DMS53 treated with DMSO at 0.1 percent for 48 hours (cell line): ENCODE measurements at regions not wholly inside any gene's neighbourhood (a gene's known extent, or its start where the extent isn't known, plus 50 kb on each side); places are given as distances from the start of the nearest gene placed in this dataset.

Experiments used
- DNase-seq: peaks from one replicate; lab custom pipeline; 2025; ENCODE audit not compliant: unreplicated experiment; lab: John Stamatoyannopoulos, UW

DNA sequence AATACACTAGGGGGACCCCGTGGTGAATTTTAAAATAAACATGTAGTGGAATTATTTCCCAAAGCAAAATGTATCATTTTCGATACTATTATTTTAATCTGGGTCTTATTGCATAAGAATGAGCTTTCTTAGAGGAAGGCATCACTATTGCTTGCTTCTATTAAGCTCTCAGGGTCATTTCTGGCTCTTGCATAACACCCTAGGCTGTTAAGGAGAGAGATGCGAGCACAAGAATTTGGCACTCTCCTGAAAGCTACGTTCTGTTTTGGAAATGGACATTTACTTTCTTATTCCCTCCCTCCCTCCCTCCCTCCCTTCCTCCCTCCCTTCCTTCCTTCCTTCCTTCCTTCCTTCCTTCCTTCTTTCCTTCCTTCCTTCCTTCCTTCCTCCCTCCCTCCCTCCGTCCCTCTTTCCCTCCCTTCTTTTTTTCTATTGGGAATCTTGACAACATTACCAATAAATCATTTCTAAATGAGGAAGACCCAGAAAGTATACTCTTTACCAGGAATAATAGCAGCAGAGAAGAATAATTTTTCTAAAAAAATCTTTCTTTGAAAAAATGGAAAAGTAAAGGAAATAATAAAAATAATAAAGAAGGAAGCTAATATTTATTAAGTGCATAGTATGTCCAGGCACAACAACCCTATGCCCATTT, 83.6 kb upstream of the BDNF start:
- DNase-seq, result no peak

DNA sequence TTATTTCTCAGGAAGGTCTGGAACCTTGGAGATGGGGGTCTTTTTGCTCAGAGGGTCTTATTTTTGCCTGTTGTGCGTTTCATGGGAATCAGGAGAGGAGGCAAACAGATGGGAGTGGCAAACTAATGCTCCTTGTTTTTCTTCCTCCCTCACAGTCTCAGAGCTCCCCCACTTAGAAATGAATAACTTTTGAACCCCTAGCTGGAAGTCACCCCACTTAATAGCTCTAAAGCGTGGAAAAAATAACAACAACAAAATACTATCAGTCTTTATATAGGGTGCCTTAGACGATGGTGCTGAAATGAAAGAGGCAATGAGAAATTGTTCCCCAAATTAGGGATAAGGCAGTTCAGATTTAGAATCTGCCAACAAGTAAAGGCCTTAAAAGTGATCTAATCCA, 76.8 kb upstream of the BDNF start:
- no peak for DNase-seq

DNA sequence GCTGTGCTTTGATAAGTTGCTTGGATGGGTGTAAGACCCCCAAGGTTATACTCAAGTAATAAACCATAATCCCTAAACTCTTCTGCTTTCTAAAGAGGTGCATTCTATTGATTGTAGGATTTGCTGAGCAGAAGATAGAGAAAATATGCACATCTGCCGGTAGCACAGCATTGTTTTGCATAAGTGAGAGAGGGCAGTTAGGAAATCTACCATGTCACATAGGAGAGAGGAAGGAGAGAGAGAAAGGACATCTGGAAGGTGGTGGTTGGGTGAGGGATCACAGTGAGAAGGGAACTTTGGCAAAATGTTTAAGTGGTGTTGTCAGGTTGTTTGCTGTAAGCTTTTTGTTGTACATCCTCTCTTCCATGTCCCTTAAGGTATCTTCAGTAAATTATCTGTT, 73.6 kb upstream of the BDNF start:
- no peak for DNase-seq

DNA sequence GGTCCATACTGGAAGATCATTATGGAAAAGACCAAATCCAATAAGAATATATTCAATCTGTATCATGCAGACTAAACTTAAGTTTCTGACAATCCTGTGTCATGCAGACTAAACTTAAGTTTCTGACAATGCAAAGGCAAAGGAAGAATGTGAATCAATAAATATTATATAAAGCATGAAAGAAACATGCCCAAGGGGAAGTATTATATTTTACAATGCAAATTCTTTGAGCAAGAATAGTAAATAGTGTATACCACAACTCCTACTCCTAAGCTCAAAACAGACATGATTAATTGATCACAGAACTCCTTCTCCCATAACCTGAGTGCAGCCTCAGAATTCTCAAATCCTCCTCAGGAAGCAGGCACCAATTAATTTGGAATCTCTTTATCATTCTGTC, 71.3 kb upstream of the BDNF start:
- DNase-seq, result no peak

DNA sequence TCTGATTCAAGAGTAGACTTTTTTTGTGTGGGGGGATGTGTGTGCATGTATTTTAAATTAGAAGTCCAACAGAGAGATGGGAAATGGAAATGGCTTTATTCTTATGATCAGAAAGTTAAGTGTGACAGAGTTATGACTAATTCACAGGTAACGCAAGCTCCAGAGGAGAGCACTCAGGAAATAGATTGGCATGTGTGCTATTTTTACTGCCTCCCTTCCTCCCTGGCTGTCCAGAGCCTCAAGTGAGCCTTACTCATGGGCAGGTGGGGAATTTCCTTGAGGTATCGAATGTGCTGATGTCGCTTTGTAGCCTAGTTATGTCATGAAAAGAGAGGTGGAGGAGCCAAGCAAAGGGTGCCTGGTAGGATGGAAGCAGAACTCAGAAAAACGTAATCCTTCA, 70.3 kb upstream of the BDNF start:
- DNase-seq, result peak; percentile 32

DNA sequence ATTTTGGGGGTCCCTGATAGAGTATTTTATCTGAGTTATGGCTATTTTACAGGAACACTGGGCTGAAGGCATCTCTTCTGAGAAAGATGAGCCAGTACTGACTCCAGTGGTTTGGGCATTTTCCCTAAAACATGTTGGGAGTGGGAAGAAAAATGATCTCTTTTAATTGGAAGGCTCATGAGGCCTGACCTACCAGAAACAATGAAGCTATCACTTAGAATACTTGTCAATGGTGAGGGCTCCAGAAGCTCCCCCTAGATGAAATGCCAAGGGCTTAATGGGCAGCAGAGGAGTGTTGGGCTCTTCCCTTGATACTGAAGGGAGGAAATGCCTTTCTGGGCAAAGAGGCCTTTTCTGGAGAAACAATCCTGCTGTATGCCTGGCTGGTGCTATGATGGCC, 63.5 kb upstream of the BDNF start:
- DNase-seq, result no peak

DNA sequence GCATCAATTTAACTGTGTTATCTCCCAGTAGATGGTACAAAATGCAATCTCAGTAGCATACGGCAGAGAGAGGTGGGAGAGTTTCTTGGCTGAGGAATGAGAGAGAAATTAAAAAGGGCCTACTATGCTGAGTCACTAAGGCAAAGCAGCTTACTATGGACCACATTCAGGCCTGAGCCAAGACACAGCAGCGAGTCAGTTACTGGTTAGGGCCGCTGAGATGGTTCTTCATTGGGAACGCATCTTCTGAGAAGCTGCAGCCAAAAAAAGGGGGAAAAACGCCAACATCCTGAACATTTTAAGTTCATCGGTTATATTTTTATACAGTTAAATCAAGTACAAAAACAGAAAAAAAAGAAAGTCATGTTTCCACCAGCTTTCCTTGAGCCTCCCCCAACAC, 61.1 kb upstream of the BDNF start:
- DNase-seq, result no peak

DNA sequence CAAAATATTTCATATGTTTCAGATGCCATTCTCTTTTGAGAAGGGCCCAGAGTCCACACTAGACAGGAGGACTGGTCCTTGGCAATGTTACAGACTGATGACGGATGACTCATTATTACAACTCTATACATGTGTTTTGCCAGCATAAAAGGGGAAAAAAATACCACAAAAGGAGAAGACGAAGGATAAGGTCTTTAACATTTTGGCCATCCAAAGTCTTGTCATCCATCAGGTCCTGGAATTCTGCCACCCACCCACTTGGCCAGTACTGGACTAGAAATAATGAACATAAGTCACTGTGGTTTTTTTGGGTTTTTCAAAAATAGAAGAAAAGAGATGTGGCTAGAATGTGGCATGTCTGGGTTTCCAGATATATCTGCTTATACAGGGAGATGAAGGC, 57.7 kb upstream of the BDNF start:
- no peak for DNase-seq

DNA sequence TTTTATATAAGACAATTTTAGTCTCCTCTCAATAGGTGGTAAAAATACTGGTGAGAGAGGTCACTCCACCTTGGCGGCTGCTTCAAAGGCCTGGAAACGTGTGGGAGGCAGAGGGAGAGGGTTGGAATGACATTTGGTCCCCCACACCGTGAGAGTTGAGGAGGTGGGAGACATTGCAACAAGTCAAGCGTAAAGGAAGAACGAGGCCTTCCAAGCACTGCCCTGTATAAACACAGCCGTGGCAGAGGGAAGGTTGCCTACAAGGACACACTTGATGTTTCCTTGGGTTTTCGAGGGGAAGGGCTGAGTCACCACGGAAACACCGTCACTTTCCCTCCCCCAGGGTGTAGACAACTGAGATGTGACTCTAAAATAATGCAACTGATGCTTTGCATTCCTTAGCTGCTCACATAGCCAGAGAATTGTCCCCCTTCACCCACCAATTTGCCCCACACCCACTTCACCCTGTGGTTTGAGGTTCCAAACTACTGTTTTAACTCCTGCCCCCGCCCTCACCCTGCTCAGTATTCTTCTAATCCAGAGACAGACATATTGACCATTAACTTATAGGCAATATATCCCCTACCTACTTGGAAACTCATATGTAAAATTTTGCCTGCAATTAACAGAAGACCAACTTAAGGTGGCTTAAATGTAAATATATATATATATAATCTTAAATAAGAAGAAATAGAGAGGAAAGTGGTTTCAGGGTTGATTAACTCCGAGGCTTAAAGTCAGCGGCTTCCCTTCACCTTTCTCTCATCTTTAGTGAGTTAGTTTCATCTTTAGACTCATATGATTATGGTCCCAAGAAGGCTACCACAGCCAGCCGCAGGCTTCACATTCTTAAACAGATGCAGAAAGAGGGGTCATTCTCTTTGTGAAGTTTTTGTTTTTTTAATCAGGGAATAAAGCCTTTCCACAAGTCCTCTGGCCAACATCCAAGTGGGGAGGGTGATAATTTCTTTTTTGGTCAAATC, 54.1 kb upstream of the BDNF start:
- DNase-seq, result no peak
